Loucy (cell line): ENCODE measurements at regions not wholly inside any gene's neighbourhood (a gene's known extent, or its start where the extent isn't known, plus 50 kb on each side); places are given as distances from the start of the nearest gene placed in this dataset.

Experiments
- H2AFZ ChIP-seq: fragments of 200-600 bp; sonication (generic); 2 replicates; pipeline ENCODE4 v1.6.0; 2016; ENCODE audit warnings: antibody characterized with exemption, mild to moderate bottlenecking, low read length, moderate library complexity
- H3F3A ChIP-seq: fragments of 200-600 bp; 2 replicates; pipeline ENCODE4 v1.6.0; 2016; ENCODE audit warnings: antibody characterized with exemption, low read depth, mild to moderate bottlenecking
- H3K27me3 ChIP-seq: fragments of 200-600 bp; sonication (generic); 2 replicates; pipeline ENCODE4 v1.6.1; 2014; ENCODE audit warnings: low read length, mild to moderate bottlenecking; ENCODE audit not compliant: insufficient read depth, poor library complexity, severe bottlenecking
- H3K36me3 ChIP-seq: fragments of 200-600 bp; sonication (generic); 2 replicates; pipeline ENCODE4 v1.6.1; 2016; ENCODE audit warnings: low read length; ENCODE audit not compliant: insufficient read depth
- H3K4me1 ChIP-seq: fragments of 200-600 bp; sonication (generic); 2 replicates; pipeline ENCODE4 v1.5.1; 2014; ENCODE audit warnings: low read length, mild to moderate bottlenecking; ENCODE audit not compliant: insufficient read depth, poor library complexity, severe bottlenecking
- H3K4me2 ChIP-seq: fragments of 200-600 bp; sonication (generic); 2 replicates; pipeline ENCODE4 v1.6.0; 2014; ENCODE audit warnings: antibody characterized with exemption, low read length, low read depth, mild to moderate bottlenecking; ENCODE audit not compliant: poor library complexity, severe bottlenecking
- H3K4me3 ChIP-seq: fragments of 200-600 bp; sonication (generic); 2 replicates; pipeline ENCODE4 v1.5.1; 2014; ENCODE audit warnings: low read length, mild to moderate bottlenecking, mixed read lengths; ENCODE audit not compliant: poor library complexity, severe bottlenecking
- H3K79me2 ChIP-seq: fragments of 200-600 bp; sonication (generic); 2 replicates; pipeline ENCODE4 v1.6.1; 2014; ENCODE audit warnings: low read length; ENCODE audit not compliant: insufficient read depth
- H3K9ac ChIP-seq: fragments of 200-600 bp; sonication (generic); 2 replicates; pipeline ENCODE4 v1.6.0; 2014; ENCODE audit warnings: mild to moderate bottlenecking, low read depth, low read length, moderate library complexity; ENCODE audit not compliant: poor library complexity, severe bottlenecking
- H3K9me2 ChIP-seq: fragments of 200-600 bp; sonication (generic); replicated peaks from 2 replicates; pipeline ENCODE4 v1.6.1; 2016; ENCODE audit warnings: low read depth, low read length, mixed read lengths
- H3K9me3 ChIP-seq: fragments of 200-600 bp; sonication (generic); 2 replicates; pipeline ENCODE4 v1.6.1; 2014; ENCODE audit warnings: mild to moderate bottlenecking, antibody characterized with exemption, low read length, low read depth; ENCODE audit not compliant: insufficient read depth
- H4K20me1 ChIP-seq: fragments of 200-600 bp; sonication (generic); 2 replicates; pipeline ENCODE4 v1.6.0; 2014; ENCODE audit warnings: antibody characterized with exemption, low read length, mild to moderate bottlenecking; ENCODE audit not compliant: insufficient read depth, poor library complexity, severe bottlenecking
- EZH2phosphoT487 ChIP-seq: fragments of 200-600 bp; IDR thresholded peaks from 2 replicates; pipeline ENCODE4 v1.6.1; 2018; ENCODE audit warnings: antibody characterized with exemption, mild to moderate bottlenecking, moderate library complexity, borderline replicate concordance
- TF ChIP-seq, protein P1 (sequence below): fragments of 200-600 bp; sonication (generic); conservative IDR thresholded peaks from 2 replicates; pipeline ENCODE4 v1.5.1; 2014; ENCODE audit warnings: mild to moderate bottlenecking, antibody characterized with exemption, low read length

DNA sequence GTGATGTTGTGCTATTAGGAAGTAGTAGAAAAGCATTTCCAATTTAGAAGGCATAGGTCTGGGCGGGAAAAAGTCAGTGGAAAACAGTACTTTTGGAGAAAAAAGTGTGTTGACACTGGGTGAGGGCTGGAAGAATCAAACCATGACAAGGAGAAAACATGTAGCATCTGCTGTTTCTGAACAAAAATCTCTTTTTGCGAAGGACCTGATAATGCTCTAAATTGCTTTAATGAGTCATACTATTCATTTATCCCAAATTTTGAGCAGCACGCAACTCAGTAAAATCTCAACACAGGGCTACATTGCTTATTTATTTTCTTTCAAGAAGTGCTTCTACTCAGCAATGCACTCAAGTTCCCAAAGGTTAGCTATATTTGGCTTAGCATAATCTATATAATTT, 292.7 kb downstream of the DIPK2A start:
- no peaks in the 10 kb centered on the region for H3K4me1 ChIP-seq
- no peaks in the 10 kb centered on the region for H3K79me2 ChIP-seq
- H3K4me3 ChIP-seq = no peak overlapping the region
- no peaks in the 10 kb centered on the region for H3K9me2 ChIP-seq
- no peaks in the 10 kb centered on the region for H3K36me3 ChIP-seq
- H2AFZ ChIP-seq = no peak overlapping the region
- no peaks in the 10 kb centered on the region for H3K27me3 ChIP-seq
- no peak overlapping the region for H3K9ac ChIP-seq
- H3F3A ChIP-seq = no peaks in the 10 kb centered on the region
- H4K20me1 ChIP-seq = no peaks in the 10 kb centered on the region
- H3K4me2 ChIP-seq = no peak overlapping the region
- no peak for TF ChIP-seq EZH2phosphoT487
- TF ChIP-seq, protein P1, sequence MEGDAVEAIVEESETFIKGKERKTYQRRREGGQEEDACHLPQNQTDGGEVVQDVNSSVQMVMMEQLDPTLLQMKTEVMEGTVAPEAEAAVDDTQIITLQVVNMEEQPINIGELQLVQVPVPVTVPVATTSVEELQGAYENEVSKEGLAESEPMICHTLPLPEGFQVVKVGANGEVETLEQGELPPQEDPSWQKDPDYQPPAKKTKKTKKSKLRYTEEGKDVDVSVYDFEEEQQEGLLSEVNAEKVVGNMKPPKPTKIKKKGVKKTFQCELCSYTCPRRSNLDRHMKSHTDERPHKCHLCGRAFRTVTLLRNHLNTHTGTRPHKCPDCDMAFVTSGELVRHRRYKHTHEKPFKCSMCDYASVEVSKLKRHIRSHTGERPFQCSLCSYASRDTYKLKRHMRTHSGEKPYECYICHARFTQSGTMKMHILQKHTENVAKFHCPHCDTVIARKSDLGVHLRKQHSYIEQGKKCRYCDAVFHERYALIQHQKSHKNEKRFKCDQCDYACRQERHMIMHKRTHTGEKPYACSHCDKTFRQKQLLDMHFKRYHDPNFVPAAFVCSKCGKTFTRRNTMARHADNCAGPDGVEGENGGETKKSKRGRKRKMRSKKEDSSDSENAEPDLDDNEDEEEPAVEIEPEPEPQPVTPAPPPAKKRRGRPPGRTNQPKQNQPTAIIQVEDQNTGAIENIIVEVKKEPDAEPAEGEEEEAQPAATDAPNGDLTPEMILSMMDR = no peak
- H3K9me3 ChIP-seq = no peaks in the 10 kb centered on the region

DNA sequence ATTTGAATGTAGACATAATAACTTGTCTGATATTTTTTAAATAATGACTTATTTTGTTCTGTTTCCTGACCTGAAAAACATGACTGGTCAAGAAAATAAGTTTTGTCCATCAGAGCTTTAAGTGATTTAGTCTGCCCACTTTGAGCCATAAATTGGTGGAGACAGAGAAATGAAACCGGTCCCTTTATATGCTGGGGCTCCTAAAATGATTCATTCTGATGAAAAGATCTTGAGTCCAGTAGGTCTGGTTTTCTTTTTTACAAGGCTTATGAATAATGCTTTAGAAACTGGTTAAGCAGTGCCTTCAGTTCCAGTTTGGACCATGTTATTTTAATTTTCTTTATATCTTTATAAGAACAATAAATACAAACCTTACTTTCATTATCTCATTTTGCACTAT, 293.2 kb downstream of the DIPK2A start:
- no peak overlapping the region for H2AFZ ChIP-seq
- no peaks in the 10 kb centered on the region for H3F3A ChIP-seq
- H3K9me3 ChIP-seq = no peaks in the 10 kb centered on the region
- no peaks in the 10 kb centered on the region for H3K9me2 ChIP-seq
- no peaks in the 10 kb centered on the region for H4K20me1 ChIP-seq
- H3K4me3 ChIP-seq = no peak overlapping the region
- no peaks in the 10 kb centered on the region for H3K4me1 ChIP-seq
- no peaks in the 10 kb centered on the region for H3K79me2 ChIP-seq
- H3K4me2 ChIP-seq = no peak overlapping the region
- H3K27me3 ChIP-seq = no peaks in the 10 kb centered on the region
- TF ChIP-seq, protein P1 = no peak
- TF ChIP-seq EZH2phosphoT487 = no peak
- H3K9ac ChIP-seq = no peak overlapping the region
- no peaks in the 10 kb centered on the region for H3K36me3 ChIP-seq

DNA sequence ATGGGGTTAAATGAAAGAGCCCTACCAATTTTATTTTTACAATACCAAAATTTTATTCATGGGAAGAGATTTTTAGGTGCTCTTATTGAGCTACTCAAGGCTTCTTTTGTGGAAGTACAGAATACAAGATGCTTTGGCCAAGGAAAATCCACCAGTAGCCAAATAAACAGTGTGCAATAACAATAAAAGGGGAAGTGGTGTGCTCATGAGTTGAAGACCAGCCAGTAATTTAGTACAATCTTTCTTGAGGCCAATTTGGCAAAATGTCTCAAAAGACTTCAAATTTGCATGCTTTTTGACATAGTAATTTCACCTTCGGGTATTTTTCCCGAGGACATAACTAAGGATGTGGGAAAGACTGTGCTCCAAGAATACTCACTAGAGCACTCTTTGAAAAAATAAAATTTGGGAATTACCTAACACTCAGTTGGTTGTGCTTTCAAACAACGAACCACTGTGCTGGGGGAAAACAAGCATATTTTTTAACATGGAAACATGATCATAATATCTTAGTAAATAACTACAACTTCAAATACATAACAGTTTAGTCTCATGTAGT, 294.0 kb downstream of the DIPK2A start:
- Histone ChIP-seq H4K20me1 (no peaks in the 10 kb centered on the region), H2AFZ (no peak overlapping the region), H3K4me1 (peaks cover 3% of the 10 kb centered on the region), H3K9me2 (no peaks in the 10 kb centered on the region), H3K79me2 (no peaks in the 10 kb centered on the region), H3K9me3 (no peaks in the 10 kb centered on the region), H3K4me2 (no peak overlapping the region), H3K4me3 (no peak overlapping the region), H3K27me3 (no peaks in the 10 kb centered on the region), H3K36me3 (no peaks in the 10 kb centered on the region), H3K9ac (no peak overlapping the region), H3F3A (no peaks in the 10 kb centered on the region)
- TF ChIP-seq, protein P1 = no peak
- no peak for TF ChIP-seq EZH2phosphoT487
